Hepatocyte (in vitro differentiated cells): ENCODE measurements at regions not wholly inside any gene's neighbourhood (a gene's known extent, or its start where the extent isn't known, plus 50 kb on each side); places are given as distances from the start of the nearest gene placed in this dataset.

ENCODE experiments used
- DNase-seq: peaks from one replicate; pipeline ENCODE4 v3.0.0-alpha.2; 2016; ENCODE audit warnings: low spot score
- H2AFZ ChIP-seq: fragments of 200-600 bp; sonication (generic); 2 replicates; pipeline ENCODE4 v1.6.0; 2016; ENCODE audit warnings: antibody characterized with exemption, mild to moderate bottlenecking
- H3K27ac ChIP-seq: fragments of 200-600 bp; sonication (generic); 2 replicates; pipeline ENCODE4 v1.5.1; 2016; ENCODE audit warnings: mild to moderate bottlenecking
- H3K27me3 ChIP-seq: fragments of 200-600 bp; sonication (generic); 2 replicates; pipeline ENCODE4 v1.6.1; 2016
- H3K36me3 ChIP-seq: fragments of 200-600 bp; sonication (generic); replicated peaks from 2 replicates; pipeline ENCODE4 v1.5.1; 2016; ENCODE audit warnings: low read depth; ENCODE audit not compliant: insufficient read depth
- H3K4me1 ChIP-seq: fragments of 200-600 bp; sonication (generic); 2 replicates; pipeline ENCODE4 v1.5.1; 2016; ENCODE audit warnings: mild to moderate bottlenecking, moderate library complexity; ENCODE audit not compliant: insufficient read depth
- H3K4me2 ChIP-seq: fragments of 200-600 bp; sonication (generic); 2 replicates; pipeline ENCODE4 v1.6.0; 2016
- H3K4me3 ChIP-seq: fragments of 200-600 bp; sonication (generic); 2 replicates; pipeline ENCODE4 v1.5.1; 2016; ENCODE audit warnings: mild to moderate bottlenecking
- H3K79me2 ChIP-seq: fragments of 200-600 bp; sonication (generic); 2 replicates; pipeline ENCODE4 v1.6.0; 2017; ENCODE audit warnings: mild to moderate bottlenecking
- H3K9me2 ChIP-seq: fragments of 200-600 bp; sonication (generic); replicated peaks from 2 replicates; pipeline ENCODE4 v1.6.0; 2017; ENCODE audit warnings: mild to moderate bottlenecking; ENCODE audit not compliant: insufficient read depth
- H3K9me3 ChIP-seq: fragments of 200-600 bp; sonication (generic); 2 replicates; pipeline ENCODE4 v1.5.1; 2016; ENCODE audit warnings: low read depth, mild to moderate bottlenecking
- H4K20me1 ChIP-seq: fragments of 200-600 bp; sonication (generic); 2 replicates; pipeline ENCODE4 v1.6.0; 2016; ENCODE audit warnings: mild to moderate bottlenecking; ENCODE audit not compliant: insufficient read depth, poor library complexity, severe bottlenecking
- CTCF ChIP-seq: fragments of 200-600 bp; sonication (generic); IDR thresholded peaks from 2 replicates; pipeline ENCODE4 v1.5.1; 2016; ENCODE audit warnings: antibody characterized with exemption, mild to moderate bottlenecking; ENCODE audit not compliant: poor library complexity
- EZH2 ChIP-seq: fragments of 200-600 bp; sonication (generic); IDR thresholded peaks from 2 replicates; pipeline ENCODE4 v1.6.1; 2016; ENCODE audit warnings: antibody characterized with exemption, mild to moderate bottlenecking, borderline replicate concordance
- EZH2phosphoT487 ChIP-seq: fragments of 200-600 bp; sonication (generic); IDR thresholded peaks from one replicate; pipeline ENCODE4 v1.6.1; 2018; ENCODE audit warnings: antibody characterized with exemption, mild to moderate bottlenecking, low read depth, moderate library complexity; ENCODE audit not compliant: unreplicated experiment, severe bottlenecking
- WGBS: methylation state at CpG from one replicate; pipeline ENCODE4 v1.1.6; 2016; ENCODE audit warnings: low lambda C conversion rate; ENCODE audit errors: missing lambda C conversion rate; 5-methylcytosine and 5-hydroxymethylcytosine counted together

DNA sequence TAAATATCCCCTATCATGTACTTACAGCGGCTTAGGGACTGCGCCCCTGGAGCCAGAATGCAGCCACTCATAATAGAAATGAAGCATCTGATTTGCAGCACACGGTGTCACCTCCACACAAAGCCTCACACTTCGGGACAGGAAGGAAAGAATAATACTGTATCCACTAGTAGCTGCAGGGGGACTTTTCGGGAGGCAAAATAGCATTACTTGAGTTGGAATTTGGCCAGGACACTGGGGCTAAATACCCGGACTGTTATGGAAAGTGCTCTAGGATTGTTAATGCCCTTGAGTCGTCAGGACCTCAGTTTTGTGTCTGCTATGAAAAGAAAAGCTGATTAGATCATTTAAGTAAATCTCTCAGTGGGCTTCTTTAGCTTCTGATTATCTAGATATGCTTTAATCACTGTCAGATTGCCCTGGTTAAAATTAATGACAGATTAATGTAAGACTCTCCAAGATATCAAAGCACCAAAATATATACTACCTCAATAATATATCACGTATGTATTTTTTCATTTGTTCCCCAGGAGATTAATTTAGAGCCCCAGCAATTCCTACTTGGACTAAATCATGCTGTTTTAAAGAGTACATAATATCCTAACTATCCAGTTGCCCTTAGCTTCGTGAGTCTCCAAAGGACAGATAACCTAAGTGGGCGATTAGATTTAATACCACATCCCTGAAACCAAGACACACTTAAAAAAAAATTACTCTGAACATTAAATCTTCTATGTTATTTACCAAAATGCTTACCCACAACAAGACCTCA is 173.0 kb upstream of the NEBL start:
- H4K20me1 ChIP-seq = no peaks in the 10 kb centered on the region
- no peaks in the 10 kb centered on the region for H3K36me3 ChIP-seq
- DNase-seq = peak; percentile 9
- no peaks in the 10 kb centered on the region for H3K27me3 ChIP-seq
- no peaks in the 10 kb centered on the region for H3K79me2 ChIP-seq
- no peaks in the 10 kb centered on the region for H3K4me1 ChIP-seq
- H2AFZ ChIP-seq = no peak overlapping the region
- H3K27ac ChIP-seq = no peak overlapping the region
- H3K4me2 ChIP-seq = peak overlapping the region; percentile 25
- H3K9me3 ChIP-seq = no peaks in the 10 kb centered on the region
- 49% methylated on average over 10 of the region's 10 CpGs for WGBS
- TF ChIP-seq EZH2 (no peak), EZH2phosphoT487 (no peak), CTCF (no peak)
- H3K4me3 ChIP-seq = no peak overlapping the region
- no peaks in the 10 kb centered on the region for H3K9me2 ChIP-seq

GRCh38 chr10:21069278-21069677 is 172.2 kb upstream of the NEBL start:
- WGBS = 86% methylated on average over 5 of the region's 5 CpGs
- H3K27ac ChIP-seq = no peak overlapping the region

DNA sequence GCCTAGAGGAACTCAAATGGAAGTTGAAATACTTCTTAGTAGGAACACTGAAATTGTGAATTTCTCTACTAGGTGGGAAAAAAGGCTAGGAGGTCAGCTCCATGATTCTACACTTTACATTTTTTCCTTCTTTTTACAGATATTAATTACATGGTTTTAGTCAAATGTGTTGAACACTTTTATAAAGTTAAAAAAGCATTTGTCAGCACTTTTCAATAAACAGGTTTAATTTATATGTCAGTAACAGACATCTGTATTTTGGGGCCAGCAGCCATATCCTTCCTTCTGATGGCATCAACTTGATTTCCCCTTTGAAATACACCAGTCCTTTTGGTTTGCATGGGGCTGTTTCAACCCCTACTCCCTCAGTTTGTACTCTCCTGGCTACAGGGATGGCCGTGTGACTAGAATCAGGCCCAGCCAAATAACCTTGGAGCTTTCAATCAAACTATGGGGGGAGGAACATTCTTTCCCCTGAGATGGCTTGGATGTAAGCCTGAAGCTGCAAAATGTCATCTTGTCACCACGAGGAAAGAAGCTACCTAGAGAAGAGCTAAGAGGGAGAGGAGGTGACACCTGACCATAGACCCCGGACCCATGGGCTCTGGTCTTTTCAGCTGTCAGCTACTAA is 171.0 kb upstream of the NEBL start:
- H3K27me3 ChIP-seq = no peaks in the 10 kb centered on the region
- no peak overlapping the region for H2AFZ ChIP-seq
- H4K20me1 ChIP-seq = no peaks in the 10 kb centered on the region
- H3K79me2 ChIP-seq = no peaks in the 10 kb centered on the region
- H3K27ac ChIP-seq = no peak overlapping the region
- WGBS = 84% methylated on average over 3 of the region's 3 CpGs
- H3K4me1 ChIP-seq = no peaks in the 10 kb centered on the region
- no peak overlapping the region for H3K4me2 ChIP-seq
- no peak for TF ChIP-seq EZH2
- no peak for TF ChIP-seq EZH2phosphoT487
- TF ChIP-seq CTCF = no peak
- no peak overlapping the region for H3K4me3 ChIP-seq
- DNase-seq = no peak
- no peaks in the 10 kb centered on the region for H3K36me3 ChIP-seq
- H3K9me3 ChIP-seq = no peaks in the 10 kb centered on the region
- no peaks in the 10 kb centered on the region for H3K9me2 ChIP-seq

More at GRCh38 chr10:21069278-21069677, 172.2 kb upstream of the NEBL start:
- H3K4me3 ChIP-seq = no peak overlapping the region
- no peaks in the 10 kb centered on the region for H3K4me1 ChIP-seq
- H3K36me3 ChIP-seq = no peaks in the 10 kb centered on the region
- no peak for DNase-seq
- H3K27me3 ChIP-seq = no peaks in the 10 kb centered on the region
- no peaks in the 10 kb centered on the region for H3K79me2 ChIP-seq
- no peaks in the 10 kb centered on the region for H3K9me2 ChIP-seq
- no peaks in the 10 kb centered on the region for H3K9me3 ChIP-seq
- no peak overlapping the region for H2AFZ ChIP-seq
- TF ChIP-seq EZH2phosphoT487 (no peak), EZH2 (no peak), CTCF (no peak)
- H4K20me1 ChIP-seq = no peaks in the 10 kb centered on the region
- peak overlapping the region; percentile 25 for H3K4me2 ChIP-seq
